ENCODE measurements at regions not wholly inside any gene's neighbourhood (a gene's known extent, or its start where the extent isn't known, plus 50 kb on each side); places are given as distances from the start of the nearest gene placed in this dataset.

GRCh38 chr3:162555761-162556160 is 1059.2 kb downstream of the OTOL1 start:
- BruUV-seq (replicated peaks) = no TSS peak
- Histone ChIP-seq H3K4me2 (ENCODE audit: insufficient read depth, low read length) (no peak overlapping the region), H3K36me3 (ENCODE audit: control insufficient read depth, insufficient read depth, low read length) (no peaks in the 10 kb centered on the region), H3K4me3 (no peak overlapping the region), H3K27me3 (ENCODE audit: control insufficient read depth in 2 of 2, insufficient read depth in 2 of 2, low read length in 2 of 2) (no peaks in the 10 kb centered on the region), H2AFZ (ENCODE audit: low read depth, low read length) (no peak overlapping the region), H4K20me1 (replicated peaks; ENCODE audit: control insufficient read depth, insufficient read depth, low read length) (no peaks in the 10 kb centered on the region), H3K79me2 (ENCODE audit: control insufficient read depth, insufficient read depth, low read length) (no peaks in the 10 kb centered on the region), H3K9me3 (replicated peaks; ENCODE audit: control insufficient read depth, insufficient read depth, low read depth, low read length) (no peaks in the 10 kb centered on the region; the same call in 1 of the 2 replicates), H3K9me1 (ENCODE audit: control insufficient read depth, insufficient read depth, low read length) (no peaks in the 10 kb centered on the region), H3K4me1 (replicated peaks in 1 of 2; ENCODE audit: control insufficient read depth in 2 of 2, insufficient read depth in 2 of 2, low read length in 2 of 2) (no peaks in the 10 kb centered on the region), H3K9ac (ENCODE audit: insufficient read depth in 1 of 2, low read depth in 2 of 2, low read length in 2 of 2) (no peak overlapping the region), H3K27ac (ENCODE audit: extremely low read depth, low read depth, low read length) (no peak overlapping the region)
- in situ Hi-C loops (cut with MboI) (no loop called here), intact Hi-C loops (cut with micrococcal nuclease) (no loop called here)
- no peak for FAIRE-seq
- ChIA-PET CTCF (ENCODE audit: low intra/inter-chr PET ratio) (no interaction called here), POLR2A (no interaction called here)
- no peak for DNase-seq (ENCODE audit: extremely low read depth in 1 of 4, low spot score in 3 of 4)
- ATAC-seq = no peak
- 2% methylated on average over 3 of the region's 3 CpGs for WGBS (ENCODE audit: insufficient coverage, low coverage, missing lambda C conversion rate)
- TF ChIP-seq ARNT (IDR thresholded peaks at IDR 0.05) (no peak), HCFC1 (IDR thresholded peaks at IDR 0.05; ENCODE audit: low read depth, low read length) (no peak), KAT8 (IDR thresholded peaks at IDR 0.05; ENCODE audit: low read depth) (no peak), ZNF511 (CRISPR knock-in tag; IDR thresholded peaks at IDR 0.05) (no peak), KDM1A (IDR thresholded peaks at IDR 0.05) (no peak), PRDM10 (IDR thresholded peaks at IDR 0.05; ENCODE audit: partially characterized antibody) (no peak), KLF16 (IDR thresholded peaks at IDR 0.05) (no peak), RBM39 (optimal IDR thresholded peaks at IDR 0.05; ENCODE audit: low read depth, low read length) (no peak), ZNF57 (CRISPR knock-in tag; IDR thresholded peaks at IDR 0.05) (no peak), ZNF655 (CRISPR knock-in tag; IDR thresholded peaks at IDR 0.05) (no peak), ZNF175 (CRISPR knock-in tag; IDR thresholded peaks at IDR 0.05; ENCODE audit: low read depth) (no peak), ESRRA (IDR thresholded peaks at IDR 0.05; ENCODE audit: borderline replicate concordance, low read depth) (no peak), SUPT5H (IDR thresholded peaks at IDR 0.05) (no peak), MEF2D (tag; conservative IDR thresholded peaks at IDR 0.05; ENCODE audit: low read depth) (no peak), RFX1 (IDR thresholded peaks at IDR 0.05) (no peak), RBM22 (IDR thresholded peaks at IDR 0.05; ENCODE audit: low read depth, low read length, poor library complexity, severe bottlenecking) (no peak), ZNF184 (CRISPR knock-in tag; IDR thresholded peaks at IDR 0.05) (no peak)
